Right lobe of liver (tissue), 4 donors: ENCODE measurements at regions not wholly inside any gene's neighbourhood (a gene's known extent, or its start where the extent isn't known, plus 50 kb on each side); places are given as distances from the start of the nearest gene placed in this dataset.

Experiments used
- POLR2A ChIP-seq: fragments of 450-650 bp; IDR thresholded peaks from one replicate; pipeline ENCODE4 v1.6.1; 2017; ENCODE audit warnings: antibody characterized with exemption, mild to moderate bottlenecking
- TF ChIP-seq, protein P1 (sequence below), 4 donors: fragments of 200-600 bp in 3 of 4; fragments of 450-650 bp in 1 of 4; IDR thresholded peaks; one replicate each; pipeline versions ENCODE4 v1.5.1 to v1.8.0; 2016 to 2022; ENCODE audit warnings: antibody characterized with exemption in 4 of 4, mild to moderate bottlenecking in 2 of 4
- donor health status: DM: no; HTN: no; CAD: no.
- donor health status: DM: no; HTN: no; CAD: no.
- donor health status: DM: no; HTN: yes; CAD: no.

DNA sequence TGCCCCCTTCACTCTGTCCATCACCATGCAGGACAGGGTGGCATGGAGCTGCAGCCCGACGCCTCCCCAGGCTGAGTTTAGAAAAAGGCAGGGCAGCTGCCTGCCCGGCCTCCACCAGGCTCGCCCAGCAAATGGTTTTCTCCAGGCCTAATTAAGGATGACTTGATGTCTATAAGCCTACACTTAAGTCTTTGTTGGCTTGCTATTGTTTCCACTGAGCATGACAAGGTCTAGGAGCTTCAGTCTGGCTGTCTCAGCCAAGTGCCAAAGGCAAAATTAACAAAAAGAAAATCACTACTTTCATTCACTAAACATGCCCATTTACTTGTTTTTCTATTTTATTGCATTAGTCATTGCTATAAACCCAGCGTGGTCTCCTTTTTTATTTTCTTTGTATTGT, 372.2 kb downstream of the INSIG2 start:
- TF ChIP-seq, protein P1, sequence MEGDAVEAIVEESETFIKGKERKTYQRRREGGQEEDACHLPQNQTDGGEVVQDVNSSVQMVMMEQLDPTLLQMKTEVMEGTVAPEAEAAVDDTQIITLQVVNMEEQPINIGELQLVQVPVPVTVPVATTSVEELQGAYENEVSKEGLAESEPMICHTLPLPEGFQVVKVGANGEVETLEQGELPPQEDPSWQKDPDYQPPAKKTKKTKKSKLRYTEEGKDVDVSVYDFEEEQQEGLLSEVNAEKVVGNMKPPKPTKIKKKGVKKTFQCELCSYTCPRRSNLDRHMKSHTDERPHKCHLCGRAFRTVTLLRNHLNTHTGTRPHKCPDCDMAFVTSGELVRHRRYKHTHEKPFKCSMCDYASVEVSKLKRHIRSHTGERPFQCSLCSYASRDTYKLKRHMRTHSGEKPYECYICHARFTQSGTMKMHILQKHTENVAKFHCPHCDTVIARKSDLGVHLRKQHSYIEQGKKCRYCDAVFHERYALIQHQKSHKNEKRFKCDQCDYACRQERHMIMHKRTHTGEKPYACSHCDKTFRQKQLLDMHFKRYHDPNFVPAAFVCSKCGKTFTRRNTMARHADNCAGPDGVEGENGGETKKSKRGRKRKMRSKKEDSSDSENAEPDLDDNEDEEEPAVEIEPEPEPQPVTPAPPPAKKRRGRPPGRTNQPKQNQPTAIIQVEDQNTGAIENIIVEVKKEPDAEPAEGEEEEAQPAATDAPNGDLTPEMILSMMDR (IDR thresholded peaks at IDR 0.05), result no peak
- TF ChIP-seq POLR2A, result no peak
